Fibroblast of skin of right quadriceps (primary cell): ENCODE measurements at regions not wholly inside any gene's neighbourhood (a gene's known extent, or its start where the extent isn't known, plus 50 kb on each side); places are given as distances from the start of the nearest gene placed in this dataset.
"Not testable (repeated sequence)": the region's sequence is repeated elsewhere in the genome, so short reads cannot be mapped to it uniquely, and the experiment has no call there.

Experiments used
- DNase-seq: peaks from one replicate; pipeline ENCODE4 v3.0.0-alpha.2; 2013

DNA sequence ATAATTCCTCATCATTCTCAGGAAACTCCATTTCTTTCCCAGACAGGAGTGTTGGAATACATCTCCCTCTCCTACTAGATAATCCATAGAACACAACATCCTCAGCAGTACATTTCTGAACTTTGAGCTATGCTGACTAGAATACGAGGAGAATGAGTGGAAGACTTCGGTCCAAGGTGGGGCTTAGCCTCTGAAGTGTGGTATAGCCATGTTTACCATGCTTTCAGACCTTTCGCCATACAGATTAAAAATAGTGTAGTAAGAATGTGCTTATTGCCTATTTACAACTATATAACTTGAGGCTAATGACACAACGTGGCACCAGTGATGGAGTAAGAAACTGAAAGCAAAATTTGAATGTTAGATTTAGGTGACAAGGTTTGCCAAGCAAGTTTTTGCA is 184.5 kb upstream of the KRR1 start:
- DNase-seq, result no peak

DNA sequence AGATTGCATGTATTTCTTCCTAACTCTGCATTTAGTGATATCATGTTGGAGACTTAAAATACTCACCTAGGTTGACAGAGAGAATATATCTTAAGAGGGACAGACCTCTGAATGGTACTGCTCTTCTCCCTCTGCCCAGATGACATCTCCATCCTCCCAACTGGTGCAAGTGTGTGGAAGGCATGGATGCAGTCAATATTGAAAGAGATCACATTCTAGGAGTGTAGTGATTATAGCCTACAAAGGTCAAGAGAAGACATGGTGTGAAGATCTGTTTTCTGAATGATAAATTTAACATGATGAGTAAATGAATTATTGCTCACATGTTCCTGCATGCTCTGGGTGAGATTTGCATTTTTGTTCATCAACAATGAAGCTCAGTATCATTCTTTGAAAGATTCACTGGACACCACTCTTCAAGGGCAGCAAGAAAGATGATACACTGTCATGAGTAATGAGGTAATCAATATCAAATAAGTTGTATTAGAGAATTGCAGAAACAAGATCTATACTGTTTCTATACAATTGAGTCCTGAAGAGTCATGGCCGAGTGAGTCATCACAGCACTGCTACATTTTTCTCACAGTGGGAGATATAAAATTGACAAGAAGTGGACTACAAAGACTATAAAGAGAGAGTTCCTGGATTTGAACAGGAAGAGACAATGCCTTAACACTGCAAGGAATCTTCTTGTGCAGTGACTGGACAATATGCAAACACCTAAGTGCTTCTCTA is 183.3 kb upstream of the KRR1 start:
- peak; percentile 56 for DNase-seq

DNA sequence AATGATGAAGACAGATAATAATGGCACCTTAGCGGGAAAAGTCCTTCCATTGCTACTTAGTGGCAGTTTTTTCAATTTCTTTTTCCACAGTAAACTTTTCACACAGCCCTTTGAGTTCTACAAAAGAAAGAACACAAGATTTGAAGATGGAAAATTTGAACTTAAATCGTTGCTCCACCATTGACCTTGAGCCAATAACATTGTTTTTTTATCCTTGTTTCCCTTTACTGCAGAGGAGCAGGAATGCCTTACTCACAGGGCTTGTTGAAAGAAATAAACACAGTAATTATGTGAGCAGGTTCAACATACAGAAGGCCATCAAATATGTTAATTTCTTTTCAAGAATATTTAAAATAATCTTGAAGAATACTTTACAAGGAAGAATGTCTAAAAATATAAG is 181.5 kb upstream of the KRR1 start:
- DNase-seq, result no peak

DNA sequence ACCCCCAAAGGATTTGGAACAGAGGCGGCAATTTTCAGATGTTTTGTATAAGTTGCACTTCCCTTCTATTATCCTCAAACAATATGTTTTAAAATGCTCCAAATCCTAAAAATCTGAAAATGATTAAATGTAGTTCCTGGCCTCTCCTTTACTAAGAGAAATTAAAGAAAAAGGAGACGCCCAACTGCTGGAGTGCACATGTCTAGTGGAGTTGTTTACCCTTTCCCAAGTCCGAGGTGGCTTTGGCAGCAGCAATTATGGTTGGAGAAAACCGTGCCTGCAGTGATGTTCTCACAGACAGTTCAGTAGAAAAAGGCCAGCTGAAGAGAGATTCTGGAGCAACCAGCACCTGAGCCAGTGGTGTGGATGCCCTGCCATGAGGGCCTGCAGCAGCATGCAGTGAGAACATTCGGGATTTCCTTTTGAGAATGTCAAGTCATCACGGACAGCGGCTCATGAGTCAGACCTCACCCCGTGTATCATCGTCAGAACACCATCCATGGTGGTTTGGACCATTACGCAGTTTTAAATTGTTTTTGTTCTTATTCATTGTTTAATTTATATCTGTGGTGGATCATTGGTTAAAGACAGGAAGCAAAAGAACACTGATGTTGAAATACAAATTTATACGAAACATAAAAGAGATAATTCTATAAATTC is 179.0 kb upstream of the KRR1 start:
- DNase-seq, result peak; percentile 98

DNA sequence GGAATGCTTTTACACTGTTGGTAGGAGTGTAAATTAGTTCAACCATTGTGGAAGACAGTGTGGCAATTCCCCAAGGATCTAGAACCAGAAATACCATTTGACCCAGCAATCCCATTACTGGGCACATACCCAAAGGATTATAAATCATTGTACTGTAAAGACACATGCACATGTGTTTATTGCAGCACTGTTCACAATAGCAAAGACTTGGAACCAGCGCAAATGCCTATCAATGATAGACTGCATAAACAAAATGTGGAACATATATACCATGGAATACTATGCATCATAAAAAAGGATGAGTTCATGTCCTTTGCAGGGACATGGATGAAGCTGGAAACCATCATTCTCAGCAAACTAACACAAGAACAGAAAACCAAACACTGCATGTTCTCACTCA is 174.8 kb upstream of the KRR1 start:
- peak; percentile 87 for DNase-seq

DNA sequence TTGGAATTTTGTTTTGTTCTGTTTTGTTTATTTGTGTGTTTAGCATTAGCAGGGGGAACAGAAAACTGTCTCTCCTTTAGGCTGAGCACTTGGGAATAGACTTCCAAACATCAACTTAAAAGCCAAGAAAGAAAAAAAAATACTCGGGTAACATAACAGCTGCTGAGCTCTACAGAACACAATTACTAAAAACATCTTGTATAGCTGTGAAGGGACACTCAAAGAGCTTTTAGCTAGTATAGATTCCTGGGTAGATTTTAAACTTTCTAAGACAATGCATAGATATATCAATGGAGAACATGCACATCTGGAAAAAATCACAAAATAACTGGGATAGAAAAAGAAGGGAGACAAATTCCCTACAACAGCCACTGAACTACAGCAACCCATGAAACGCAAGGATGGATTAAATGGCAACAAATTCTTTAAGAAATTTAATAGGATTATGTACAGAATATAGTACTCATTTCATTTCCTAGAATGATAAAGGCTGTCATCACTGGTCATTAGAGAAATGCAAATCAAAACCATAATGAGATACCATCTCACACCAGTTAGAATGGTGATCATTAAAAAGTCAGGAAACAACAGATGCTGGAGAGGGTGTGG is 174.3 kb upstream of the KRR1 start:
- peak; percentile 82 for DNase-seq

DNA sequence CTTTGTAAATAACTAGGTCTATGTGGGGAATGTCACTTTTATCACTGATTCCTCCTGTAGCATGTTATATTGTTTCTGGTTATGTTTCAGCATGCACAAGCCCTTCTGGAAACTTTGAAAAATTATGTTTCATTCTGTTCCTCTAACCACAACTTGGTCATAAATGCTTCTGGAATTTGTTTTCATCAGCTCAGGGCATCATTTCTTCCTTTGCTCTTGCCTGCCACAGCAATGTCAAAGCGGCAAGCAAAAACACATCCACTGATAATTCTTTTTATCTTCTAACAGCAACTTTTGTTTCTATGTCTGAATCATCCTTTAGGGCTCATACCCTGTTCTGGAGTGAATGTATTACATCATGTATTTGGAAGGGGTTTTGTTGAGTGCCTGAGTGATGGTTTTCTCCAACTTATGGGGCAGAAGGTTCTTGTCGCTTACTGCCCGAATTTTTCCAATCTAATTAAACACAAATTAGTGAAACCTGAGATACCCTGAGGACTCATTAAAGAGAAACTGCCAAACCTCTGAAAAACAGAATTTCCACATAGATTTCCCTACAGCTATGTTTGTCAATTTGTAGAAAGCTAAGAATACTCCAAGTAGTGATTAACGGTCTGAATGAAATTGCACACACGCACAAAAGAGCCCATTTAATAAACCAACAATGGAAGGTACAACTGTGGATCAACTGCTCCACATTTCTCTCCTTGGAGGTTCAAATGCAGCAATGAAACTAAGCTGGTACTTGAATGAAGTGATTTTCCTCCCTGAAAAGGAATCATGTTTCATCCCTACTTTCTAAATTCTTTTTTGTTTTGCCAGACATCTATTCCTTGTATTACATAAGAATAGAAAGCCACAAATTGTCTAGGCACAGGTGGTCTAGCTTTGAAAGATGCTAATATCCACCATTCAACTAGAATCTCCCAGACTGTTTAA is 173.5 kb upstream of the KRR1 start:
- peak; percentile 90 for DNase-seq

DNA sequence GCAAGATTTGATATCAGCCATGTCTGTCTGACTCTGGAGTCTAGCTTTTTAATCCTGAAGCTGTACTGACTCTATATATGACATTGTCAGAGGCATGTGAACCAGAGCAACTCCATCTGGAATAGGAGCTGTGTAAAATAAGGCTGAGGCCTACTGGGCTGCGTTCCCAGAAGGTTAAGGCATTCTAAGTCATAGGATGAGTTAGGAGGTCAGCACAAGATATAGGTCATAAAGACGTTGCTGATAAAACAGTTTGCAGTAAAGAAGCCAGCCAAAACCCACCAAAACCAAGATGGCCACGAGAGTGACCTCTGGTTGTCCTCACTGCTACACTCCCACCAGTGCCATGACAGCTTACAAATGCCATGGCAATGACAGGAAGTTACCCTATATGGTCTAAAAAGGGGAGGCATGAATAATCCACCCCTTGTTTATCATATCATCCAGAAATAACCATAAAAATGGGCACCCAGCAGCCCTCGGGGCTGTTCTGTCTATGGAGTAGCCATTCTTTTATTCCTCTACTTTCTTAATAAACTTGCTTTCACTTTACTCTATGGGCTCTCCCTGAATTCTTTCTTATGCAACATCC is 172.7 kb upstream of the KRR1 start:
- DNase-seq, result not testable (repeated sequence)

DNA sequence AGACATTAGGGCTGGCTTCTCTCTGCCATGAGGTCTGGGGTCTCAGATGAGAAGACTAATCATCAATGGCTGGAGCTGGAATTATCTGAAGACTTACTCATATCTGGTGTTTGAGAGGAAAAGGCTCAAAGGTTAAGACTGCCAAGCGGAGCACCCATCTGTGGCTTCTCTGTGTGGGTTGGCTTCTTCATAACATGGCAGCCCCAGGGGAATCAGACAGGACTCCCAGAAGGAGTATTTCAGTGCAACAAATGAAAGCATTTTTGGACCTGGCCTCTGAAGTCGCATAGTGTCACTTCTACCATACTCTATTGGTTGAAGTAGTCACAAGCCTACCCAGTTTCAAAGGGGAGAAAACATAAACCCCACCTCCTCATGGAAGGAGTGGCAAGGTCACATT is 171.8 kb upstream of the KRR1 start:
- DNase-seq, result no peak

DNA sequence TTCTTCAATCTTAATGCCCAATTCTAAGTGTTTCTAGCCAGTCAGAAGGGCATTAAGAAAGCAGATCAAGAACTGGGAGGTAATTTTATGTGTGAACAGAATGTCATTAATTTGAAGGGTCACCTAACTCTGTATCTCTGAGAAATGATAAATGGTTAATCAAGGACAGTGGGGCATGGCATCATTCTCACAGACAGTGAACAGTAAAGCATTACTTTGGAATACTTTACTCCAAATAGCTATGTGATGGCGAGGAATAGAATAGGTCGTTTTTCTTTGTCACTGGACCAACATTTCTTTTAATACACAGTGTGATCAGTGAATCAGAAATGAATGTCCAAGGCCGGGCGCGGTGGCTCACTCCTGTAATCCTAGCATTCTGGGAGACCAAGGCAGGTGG is 166.1 kb upstream of the KRR1 start:
- no peak for DNase-seq

DNA sequence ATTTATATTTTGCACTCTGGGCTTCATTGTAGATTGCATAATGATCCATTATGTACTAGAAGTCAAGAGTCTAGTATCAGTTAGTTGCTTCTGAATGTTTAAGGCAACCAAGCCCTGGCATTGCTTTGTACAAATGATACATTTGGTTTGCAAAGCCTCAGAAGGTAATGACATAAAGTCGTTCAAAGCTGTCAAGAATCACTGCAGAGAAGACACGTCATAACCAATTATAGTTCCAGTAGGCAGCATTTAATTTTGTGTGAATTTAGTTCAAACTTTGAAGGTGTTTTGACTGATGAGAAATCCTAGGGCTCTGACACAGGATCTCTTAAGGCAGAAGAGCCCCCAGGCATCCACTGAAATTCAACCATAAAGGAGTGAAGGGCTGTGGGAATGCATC is 163.0 kb upstream of the KRR1 start:
- no peak for DNase-seq

DNA sequence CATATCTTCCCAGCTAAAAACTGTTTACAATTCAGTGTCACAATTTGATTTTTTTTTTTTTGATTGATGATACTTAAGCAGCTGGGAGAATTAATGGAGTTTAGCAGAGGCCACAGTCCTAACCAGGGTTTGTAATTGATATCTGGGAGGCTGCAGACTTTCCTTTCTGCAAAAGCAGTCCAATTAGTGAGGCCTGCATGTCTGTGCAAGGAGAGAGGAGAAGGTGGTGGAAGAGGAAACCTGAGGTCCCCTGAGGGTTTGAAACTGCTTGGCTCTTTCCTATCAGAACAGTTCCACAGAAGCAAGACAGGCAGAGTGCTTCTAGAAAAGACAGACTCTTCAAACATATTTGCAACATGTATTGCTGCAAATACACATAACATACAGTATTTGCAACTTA is 160.8 kb upstream of the KRR1 start:
- no peak for DNase-seq

DNA sequence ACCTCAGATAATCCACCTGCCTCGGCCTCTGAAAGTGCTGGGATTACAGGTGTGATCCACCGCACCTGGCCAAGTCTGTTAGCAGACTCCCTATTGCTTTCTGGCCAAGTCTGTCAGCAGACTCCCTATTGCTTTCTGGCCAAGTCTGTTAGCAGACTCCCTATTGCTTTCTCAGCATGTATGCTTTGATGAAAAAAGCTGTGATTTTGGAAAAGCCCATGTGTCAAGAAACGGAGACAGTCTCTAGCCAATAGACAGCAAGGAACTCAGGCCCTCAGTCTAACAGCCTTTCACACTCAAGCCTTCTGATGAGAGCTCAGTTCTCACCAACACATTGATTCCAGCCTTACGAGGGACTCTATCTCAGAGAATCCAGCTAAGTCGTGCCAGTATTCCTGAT is 158.8 kb upstream of the KRR1 start:
- no peak for DNase-seq

DNA sequence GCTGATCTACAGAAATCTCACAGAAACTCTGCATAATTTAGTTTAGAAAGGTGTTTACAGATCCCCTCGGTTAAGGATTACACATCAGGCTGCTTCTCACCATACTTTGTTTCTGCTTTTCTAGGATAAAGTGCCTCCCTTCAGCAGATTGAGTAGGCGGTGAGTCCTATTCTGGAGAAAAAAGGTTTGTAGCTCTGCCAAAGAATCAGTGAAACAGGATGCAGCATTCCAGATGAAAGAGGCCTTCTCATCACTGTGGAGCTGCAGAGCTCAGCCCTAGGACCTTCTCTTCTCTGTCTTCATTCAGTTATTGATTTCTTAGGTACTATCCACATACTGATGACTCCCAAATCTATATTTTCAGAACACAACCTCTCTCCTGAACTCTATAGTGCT is 155.5 kb upstream of the KRR1 start:
- peak; percentile 81 for DNase-seq

DNA sequence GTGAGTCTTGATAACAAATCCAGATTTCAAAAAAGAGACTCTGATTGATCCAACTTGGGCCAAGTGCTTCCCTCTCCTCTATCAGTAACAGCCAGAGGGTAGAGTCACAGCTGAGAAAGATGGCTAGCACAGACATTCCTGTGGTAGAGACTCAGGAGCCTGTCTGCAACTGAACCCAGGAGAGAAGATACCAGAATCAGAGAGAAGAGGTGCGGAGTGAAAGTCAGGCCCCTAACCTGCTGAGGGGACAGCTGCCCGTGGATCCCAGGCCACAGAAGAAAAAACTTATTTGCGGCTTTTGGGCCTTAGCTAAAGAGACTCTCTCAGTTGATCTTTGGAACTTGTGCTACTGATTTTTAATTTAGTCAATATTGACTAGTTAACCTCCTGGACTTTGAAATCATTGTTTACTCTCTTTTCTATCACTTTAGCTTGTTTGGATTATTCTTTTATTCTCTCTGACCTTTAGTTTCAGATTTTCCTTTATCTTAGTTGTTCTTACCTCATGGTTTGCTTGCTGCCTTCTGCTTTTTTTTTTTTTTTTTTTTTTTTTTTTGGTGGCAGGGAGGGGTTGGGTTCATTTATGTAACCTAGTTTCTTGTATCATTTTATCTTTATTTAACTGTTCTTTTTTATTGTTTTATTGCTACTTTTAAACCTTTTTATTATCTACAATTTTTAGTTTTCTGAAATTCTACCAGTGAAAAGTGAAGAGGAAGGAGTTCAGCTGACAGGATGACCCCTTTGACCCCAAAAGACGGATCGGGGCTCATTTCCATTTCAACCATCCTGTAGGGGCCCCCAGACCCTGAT is 154.9 kb upstream of the KRR1 start:
- DNase-seq, result peak; percentile 54

DNA sequence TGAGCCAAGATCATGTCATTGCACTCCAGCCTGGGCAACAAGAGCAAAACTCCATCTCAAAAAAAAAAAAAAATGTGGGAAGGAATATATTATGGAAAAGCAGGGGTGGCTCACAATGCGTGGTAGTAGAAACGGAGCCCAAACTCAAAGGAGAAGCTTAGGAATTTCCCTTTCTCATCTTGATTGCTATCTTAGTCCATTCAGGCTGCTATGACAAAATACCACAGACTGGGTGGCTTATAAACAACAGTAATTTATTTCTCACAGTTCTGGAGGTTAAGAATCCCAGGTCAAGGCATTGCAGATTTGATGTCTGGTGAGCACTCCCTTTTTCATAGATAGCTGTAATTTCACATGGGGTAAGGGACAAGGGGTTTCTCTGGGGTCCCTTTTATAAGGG is 153.8 kb upstream of the KRR1 start:
- peak; percentile 72 for DNase-seq

DNA sequence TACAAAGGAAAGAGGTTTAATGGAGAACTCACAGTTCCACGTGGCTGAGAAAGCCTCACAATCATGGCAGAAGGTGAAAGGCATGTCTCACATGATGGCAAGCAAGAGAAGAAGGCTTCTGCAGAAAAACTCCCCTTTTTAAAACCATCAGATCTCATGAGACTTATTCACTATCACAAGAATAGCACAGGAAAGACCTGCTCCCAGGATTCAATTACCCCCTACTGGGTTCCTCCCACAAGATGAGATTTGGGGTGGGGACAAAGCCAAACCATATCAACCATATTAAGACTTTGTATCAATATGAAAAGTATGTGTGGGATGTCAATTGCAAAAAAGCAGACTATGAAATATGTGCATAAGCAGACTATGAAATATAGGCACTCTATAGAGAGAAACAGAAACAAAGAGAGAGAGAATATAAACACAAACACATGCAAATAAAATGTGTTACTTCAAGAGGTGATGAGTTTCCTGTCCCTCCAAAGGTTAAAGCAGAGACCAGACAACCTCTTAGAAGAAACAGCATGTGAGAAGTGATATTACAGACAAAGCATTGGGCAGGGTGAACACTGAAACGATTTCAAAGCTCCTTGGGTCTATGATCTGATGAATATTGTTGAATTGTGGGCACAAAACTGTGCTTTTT is 151.2 kb upstream of the KRR1 start:
- DNase-seq, result no peak

DNA sequence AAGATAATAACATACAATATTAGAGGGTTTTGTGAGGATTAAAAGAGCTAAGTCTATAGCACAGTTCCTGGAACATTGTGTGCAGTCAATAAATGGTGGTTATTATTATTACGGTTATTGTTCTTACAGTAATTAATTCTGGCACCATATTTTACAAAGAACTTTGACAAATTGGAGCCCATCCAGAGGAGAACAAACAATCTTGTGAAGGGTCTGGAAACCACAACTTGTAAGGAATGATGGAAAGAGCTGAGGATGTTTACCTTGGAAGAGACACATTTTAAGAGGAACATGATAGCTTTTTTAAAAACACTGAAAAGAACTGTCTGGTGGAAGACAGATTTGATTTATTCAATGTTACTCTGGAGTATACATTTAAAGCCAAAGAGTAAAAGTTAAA is 150.5 kb upstream of the KRR1 start:
- DNase-seq, result peak; percentile 80

DNA sequence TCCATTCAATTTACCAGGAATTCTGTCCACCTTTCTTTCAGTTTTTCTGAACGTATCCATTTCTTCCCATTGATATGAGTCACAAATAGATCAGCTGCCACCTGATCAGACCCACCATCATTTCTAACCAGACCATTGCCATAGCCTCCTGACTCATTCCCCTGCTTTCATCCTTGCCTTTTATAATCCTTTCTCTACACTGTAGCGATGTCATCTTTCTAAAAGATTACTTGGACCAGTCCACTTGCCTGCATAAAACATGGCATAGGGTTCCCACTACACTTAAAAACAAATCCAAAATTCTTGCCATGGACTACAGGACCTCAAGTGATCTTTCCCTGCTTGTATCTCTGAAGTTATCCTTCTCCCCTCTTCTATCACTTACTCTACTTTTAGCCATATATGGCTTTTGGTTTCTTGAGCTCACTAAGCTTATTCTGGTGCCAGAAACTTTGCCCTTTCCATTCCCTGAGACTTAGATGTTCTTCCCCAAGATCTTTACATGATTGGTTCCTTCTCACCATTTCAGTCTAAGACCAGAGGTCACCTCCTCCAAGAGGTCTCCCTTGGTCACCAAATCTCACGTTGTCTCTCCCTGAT is 149.5 kb upstream of the KRR1 start:
- peak; percentile 86 for DNase-seq

DNA sequence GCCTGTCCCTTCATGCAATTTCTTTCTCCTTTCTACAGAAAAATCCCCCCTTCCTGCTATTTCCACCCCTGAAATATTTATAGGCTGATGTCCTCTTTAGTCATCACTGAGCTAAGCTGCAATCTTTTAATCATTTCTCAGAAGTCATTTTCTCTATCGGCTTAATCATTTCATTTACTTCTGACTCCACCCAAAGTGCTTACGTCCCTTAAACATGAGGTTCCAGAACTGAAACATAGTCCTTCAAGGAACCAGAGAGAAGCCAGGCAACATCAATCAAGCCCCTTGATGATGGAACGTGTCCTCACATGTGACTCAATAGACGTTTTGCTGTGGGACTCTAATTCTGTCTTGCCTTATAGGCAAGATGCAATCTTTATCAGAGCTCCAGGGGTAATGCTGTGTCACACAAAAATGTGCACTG is 148.7 kb upstream of the KRR1 start:
- peak; percentile 92 for DNase-seq
